ENCODE measurements at regions not wholly inside any gene's neighbourhood (a gene's known extent, or its start where the extent isn't known, plus 50 kb on each side); places are given as distances from the start of the nearest gene placed in this dataset.
A peak's percentile ranks its signal among the peaks of the same experiment; 100 is the strongest.

GRCh38 chr9:80866576-80867227, 822.6 kb downstream of the TLE1 start:
- no peak overlapping the region for H3K4me3 ChIP-seq (ENCODE audit: low read length)
- peak; percentile 66 for DNase-seq (ENCODE audit: low read depth)
- TF ChIP-seq CTCF (IDR thresholded peaks at IDR 0.05; ENCODE audit: insufficient read depth, low read depth, low read length, missing control alignments) = no peak

GRCh38 chr9:80866121-80866520, 823.2 kb downstream of the TLE1 start:
- peak; percentile 16 for DNase-seq (ENCODE audit: low read depth)
- TF ChIP-seq CTCF (IDR thresholded peaks at IDR 0.05; ENCODE audit: insufficient read depth, low read depth, low read length, missing control alignments) = no peak
- no peak overlapping the region for H3K4me3 ChIP-seq (ENCODE audit: low read length)

GRCh38 chr9:80843028-80843427, 846.3 kb downstream of the TLE1 start:
- no peak for DNase-seq (ENCODE audit: low read depth)
- no peak overlapping the region for H3K4me3 ChIP-seq (ENCODE audit: low read length)
- no peak for TF ChIP-seq CTCF (IDR thresholded peaks at IDR 0.05; ENCODE audit: insufficient read depth, low read depth, low read length, missing control alignments)

- no peak overlapping the region for H3K4me3 ChIP-seq (ENCODE audit: low read length)
- peak; percentile 13 for DNase-seq (ENCODE audit: low read depth)
- no peak for TF ChIP-seq CTCF (IDR thresholded peaks at IDR 0.05; ENCODE audit: insufficient read depth, low read depth, low read length, missing control alignments)
These were observed 847.0 kb downstream of the TLE1 start for GRCh38 chr9:80842389-80842788.

- TF ChIP-seq CTCF (IDR thresholded peaks at IDR 0.05; ENCODE audit: insufficient read depth, low read depth, low read length, missing control alignments) = no peak
- no peak overlapping the region for H3K4me3 ChIP-seq (ENCODE audit: low read length)
- DNase-seq (ENCODE audit: low read depth) = no peak
These were observed 847.5 kb downstream of the TLE1 start for GRCh38 chr9:80841888-80842287.

GRCh38 chr9:80839821-80840675, 849.3 kb downstream of the TLE1 start:
- no peak for TF ChIP-seq CTCF (IDR thresholded peaks at IDR 0.05; ENCODE audit: insufficient read depth, low read depth, low read length, missing control alignments)
- no peak overlapping the region for H3K4me3 ChIP-seq (ENCODE audit: low read length)
- DNase-seq (ENCODE audit: low read depth) = no peak
